H1 (cell line): ENCODE measurements at regions not wholly inside any gene's neighbourhood (a gene's known extent, or its start where the extent isn't known, plus 50 kb on each side); places are given as distances from the start of the nearest gene placed in this dataset.

ENCODE experiments used
- CTCF ChIA-PET: fragments of 300-600 bp; sonication (Branson Sonifier 250); formaldehyde crosslinking; loops from one replicate; lab custom pipeline; 2021; ENCODE audit not compliant: partially characterized antibody; lab: Charles Lee
- POLR2A ChIA-PET: fragments of 300-600 bp; sonication (Branson Sonifier 250); formaldehyde crosslinking; loops from one replicate; lab custom pipeline; 2021; ENCODE audit warnings: inconsistent platforms; ENCODE audit not compliant: partially characterized antibody; lab: Charles Lee
- DNase-seq, 2 experiments: peaks; one replicate each; pipeline versions ENCODE4 v3.0.0 to v3.0.0-alpha.2; 2010 to 2022; ENCODE audit warnings: low spot score in 2 of 2, low read depth in 1 of 2, mixed read lengths in 1 of 2
- FAIRE-seq: peaks from 2 replicates; lab custom pipeline; 2011; peaks lifted over from hg19 to GRCh38; lab: Jason Lieb, UNC
- H2AFZ ChIP-seq: 2 replicates; pipeline ENCODE4 v1.8.1; 2012; ENCODE audit warnings: low read length, inconsistent platforms
- H2AK5ac ChIP-seq: 2 replicates; pipeline ENCODE4 v1.6.1; 2013; ENCODE audit warnings: low read depth, low read length
- H2BK120ac ChIP-seq: replicated peaks from 2 replicates; pipeline ENCODE3; 2013; ENCODE audit warnings: low read depth, low read length, inconsistent platforms
- H2BK12ac ChIP-seq: 2 replicates; pipeline ENCODE4 v1.6.1; 2013; ENCODE audit warnings: low read depth, low read length
- H2BK15ac ChIP-seq: 2 replicates; pipeline ENCODE4 v1.6.1; 2013; ENCODE audit warnings: low read length
- H2BK20ac ChIP-seq: 2 replicates; pipeline ENCODE4 v1.6.1; 2013; ENCODE audit warnings: low read length
- H2BK5ac ChIP-seq: 2 replicates; pipeline ENCODE4 v1.6.1; 2013; ENCODE audit warnings: low read depth, low read length
- H3K14ac ChIP-seq: 2 replicates; pipeline ENCODE4 v1.6.1; 2013; ENCODE audit warnings: inconsistent platforms; ENCODE audit not compliant: insufficient read length
- H3K18ac ChIP-seq: 2 replicates; pipeline ENCODE4 v1.6.1; 2013; ENCODE audit warnings: low read length; ENCODE audit errors: extremely low read depth
- H3K23ac ChIP-seq: 2 replicates; pipeline ENCODE4 v1.6.1; 2013; ENCODE audit warnings: inconsistent platforms; ENCODE audit not compliant: insufficient read length
- H3K23me2 ChIP-seq: 2 replicates; pipeline ENCODE4 v1.6.1; 2013; ENCODE audit warnings: low read depth, low read length
- H3K27ac ChIP-seq: 2 replicates; pipeline ENCODE4 v1.6.1; 2011; ENCODE audit warnings: low read depth, low read length, inconsistent platforms
- H3K27me3 ChIP-seq, 4 experiments: replicated peaks in 1 of 4; 1 replicate in 1 of 4; 2 replicates in 3 of 4; pipeline versions ENCODE4 v1.6.1 to v1.8.1; 2011 to 2013; ENCODE audit warnings: low read length in 3 of 4, mild to moderate bottlenecking in 3 of 4, inconsistent platforms in 2 of 4, mixed read lengths in 2 of 4, moderate library complexity in 1 of 4; ENCODE audit not compliant: control insufficient read depth in 3 of 4, insufficient read depth in 3 of 4; ENCODE audit errors: extremely low read depth in 1 of 4
- H3K36me3 ChIP-seq, 4 experiments: 2 replicates each; pipeline versions ENCODE4 v1.6.1 to v1.8.1; 2011 to 2013; ENCODE audit warnings: mild to moderate bottlenecking in 4 of 4, low read length in 3 of 4, moderate library complexity in 2 of 4, control low read depth in 1 of 4, inconsistent platforms in 1 of 4; ENCODE audit not compliant: insufficient read depth in 4 of 4, control insufficient read depth in 2 of 4
- H3K4ac ChIP-seq: replicated peaks from 2 replicates; pipeline ENCODE3; 2013; ENCODE audit warnings: low read length, low read depth, mixed read lengths, inconsistent platforms; ENCODE audit not compliant: insufficient read length
- H3K4me1 ChIP-seq, 4 experiments: replicated peaks in 1 of 4; 1 replicate in 1 of 4; 2 replicates in 3 of 4; pipeline versions ENCODE4 v1.6.1 to v1.8.1; 2011 to 2013; ENCODE audit warnings: low read length in 3 of 4, inconsistent platforms in 2 of 4, mixed read lengths in 1 of 4; ENCODE audit not compliant: insufficient read depth in 4 of 4, control insufficient read depth in 3 of 4
- H3K4me2 ChIP-seq, 2 experiments: 2 replicates each; pipeline versions ENCODE4 v1.6.1 to v1.8.1; 2011 to 2013; ENCODE audit warnings: low read depth in 2 of 2, low read length in 2 of 2, control low read depth in 1 of 2, inconsistent platforms in 1 of 2, mild to moderate bottlenecking in 1 of 2; ENCODE audit not compliant: insufficient read depth in 1 of 2
- H3K4me3 ChIP-seq, 4 experiments: fragments of 200-600, 300-600 bp in 1 of 4; sonication (generic), shearing (Covaris generic), sonication (Bioruptor Twin) in 1 of 4; 2 replicates each; pipeline versions ENCODE4 v1.5.1 to v1.8.1; 2011 to 2016; ENCODE audit warnings: low read length in 4 of 4, low read depth in 3 of 4, control low read depth in 2 of 4, inconsistent platforms in 2 of 4, mild to moderate bottlenecking in 2 of 4, mixed read lengths in 1 of 4, moderate library complexity in 1 of 4; ENCODE audit not compliant: insufficient read depth in 2 of 4; ENCODE audit errors: extremely low read depth in 1 of 4
- H3K56ac ChIP-seq: replicated peaks from 2 replicates; pipeline ENCODE3; 2013; ENCODE audit warnings: low read depth, mild to moderate bottlenecking, mixed read lengths, low read length, inconsistent platforms; ENCODE audit not compliant: insufficient read length
- H3K79me1 ChIP-seq: 2 replicates; pipeline ENCODE4 v1.6.1; 2013; ENCODE audit warnings: low read depth, low read length, control low read depth
- H3K79me2 ChIP-seq, 2 experiments: 2 replicates each; pipeline versions ENCODE4 v1.6.1 to v1.8.1; 2012 to 2013; ENCODE audit warnings: low read length in 2 of 2, mild to moderate bottlenecking in 2 of 2, inconsistent platforms in 1 of 2; ENCODE audit not compliant: insufficient read depth in 2 of 2, control insufficient read depth in 1 of 2
- H3K9ac ChIP-seq, 4 experiments: replicated peaks in 1 of 4; 1 replicate in 1 of 4; 2 replicates in 3 of 4; pipeline versions ENCODE4 v1.6.1 to v1.8.1; 2011 to 2013; ENCODE audit warnings: low read depth in 3 of 4, low read length in 3 of 4, control low read depth in 2 of 4, mild to moderate bottlenecking in 2 of 4, moderate library complexity in 2 of 4, inconsistent platforms in 1 of 4; ENCODE audit errors: extremely low read depth in 1 of 4
- H3K9me3 ChIP-seq, 2 experiments: 2 replicates each; pipeline versions ENCODE4 v1.6.1 to v1.8.1; 2012 to 2013; ENCODE audit warnings: mild to moderate bottlenecking in 2 of 2, moderate library complexity in 2 of 2, control low read depth in 1 of 2, inconsistent platforms in 1 of 2, low read depth in 1 of 2, low read length in 1 of 2, mixed read lengths in 1 of 2; ENCODE audit not compliant: insufficient read depth in 2 of 2
- H4K20me1 ChIP-seq, 2 experiments: replicated peaks in 1 of 2; 2 replicates each; pipeline versions ENCODE3 to v1.8.1; 2011 to 2013; ENCODE audit warnings: inconsistent platforms in 2 of 2, low read length in 2 of 2, mild to moderate bottlenecking in 1 of 2; ENCODE audit not compliant: insufficient read depth in 2 of 2, control insufficient read depth in 1 of 2
- H4K5ac ChIP-seq: 2 replicates; pipeline ENCODE4 v1.6.1; 2013; ENCODE audit warnings: low read length, low read depth, mixed read lengths, inconsistent platforms; ENCODE audit not compliant: insufficient read length
- H4K8ac ChIP-seq: 2 replicates; pipeline ENCODE4 v1.8.0; 2013; ENCODE audit warnings: mild to moderate bottlenecking, moderate library complexity, low read length, inconsistent platforms; ENCODE audit not compliant: insufficient read depth; ENCODE audit errors: extremely low read depth
- H4K91ac ChIP-seq: replicated peaks from 2 replicates; pipeline ENCODE3; 2013; ENCODE audit warnings: low read length, mixed read lengths, inconsistent platforms; ENCODE audit not compliant: insufficient read length
- CBX8 ChIP-seq: fragments of 300-800, 300-1000 bp; sonication (generic); IDR thresholded peaks from 2 replicates; pipeline ENCODE4 v1.7.1; 2016; ENCODE audit warnings: low read depth, low read length, borderline replicate concordance
- MAFK ChIP-seq: IDR thresholded peaks from 2 replicates; pipeline ENCODE4 v1.6.1; 2012; ENCODE audit warnings: low read depth, mild to moderate bottlenecking, improper control_type of control experiment, low read length
- SP1 ChIP-seq: IDR thresholded peaks from 2 replicates; pipeline ENCODE4 v1.6.1; 2011; ENCODE audit warnings: low read depth, low read length
- TAF7 ChIP-seq: optimal IDR thresholded peaks from 2 replicates; pipeline ENCODE3; 2011; ENCODE audit warnings: low read depth, mild to moderate bottlenecking, inconsistent platforms, low read length, moderate library complexity, borderline replicate concordance
- YY1 ChIP-seq: IDR thresholded peaks from 2 replicates; pipeline ENCODE4 v1.6.1; 2011; ENCODE audit warnings: low read depth, mild to moderate bottlenecking, low read length

GRCh38 chr4:20623939-20624338 lies 76.3 kb upstream of the PACRGL start:
- no peak for FAIRE-seq
- H2AFZ ChIP-seq: no peak overlapping the region
- no peak overlapping the region for H2BK5ac ChIP-seq
- TF ChIP-seq SP1: no peak
- no peak for TF ChIP-seq MAFK
- TF ChIP-seq YY1: no peak
- TF ChIP-seq CBX8: no peak
- TF ChIP-seq TAF7: no peak
- no peak overlapping the region for H3K9ac ChIP-seq
- H4K5ac ChIP-seq: no peak overlapping the region
- H3K36me3 ChIP-seq: no peaks in the 10 kb centered on the region
- no peaks in the 10 kb centered on the region; the same call in 1 of the 2 replicates for H3K79me1 ChIP-seq
- no peak overlapping the region for H3K56ac ChIP-seq
- H3K4me3 ChIP-seq: no peak overlapping the region
- H2BK15ac ChIP-seq: no peak overlapping the region
- no peaks in the 10 kb centered on the region for H3K79me2 ChIP-seq
- H3K4ac ChIP-seq: no peak overlapping the region
- no peaks in the 10 kb centered on the region; a peak in 1 of 7 replicates for H3K27me3 ChIP-seq
- H3K14ac ChIP-seq: no peak overlapping the region
- no peak overlapping the region for H4K8ac ChIP-seq
- H3K4me2 ChIP-seq: no peak overlapping the region
- CTCF ChIA-PET: interaction anchor here (1.3 kb wide), 1 partner anchor 13 kb away, joined by 3 read pairs; no protein-coding TSS in a partner anchor
- no peak overlapping the region for H3K23ac ChIP-seq
- H2BK20ac ChIP-seq: 0 out of 2 replicates have a peak overlapping the region, but pooled peaks have one; percentile 2
- H3K9me3 ChIP-seq: no peaks in the 10 kb centered on the region
- H3K23me2 ChIP-seq: no peaks in the 10 kb centered on the region
- no peaks in the 10 kb centered on the region for H4K20me1 ChIP-seq
- no peak for DNase-seq
- no peak overlapping the region for H2AK5ac ChIP-seq
- H3K4me1 ChIP-seq: peaks cover 0 to 6% (median 1%) of the 10 kb centered on the region in 4 experiments; a peak in 4 of 7 replicates
- no peak overlapping the region for H3K27ac ChIP-seq
- no peak overlapping the region for H2BK120ac ChIP-seq
- no peak overlapping the region for H3K18ac ChIP-seq
- no peak overlapping the region for H4K91ac ChIP-seq
- H2BK12ac ChIP-seq: no peak overlapping the region
- POLR2A ChIA-PET: no interaction called here
